Astrocyte of the spinal cord (primary cell): ENCODE measurements at regions not wholly inside any gene's neighbourhood (a gene's known extent, or its start where the extent isn't known, plus 50 kb on each side); places are given as distances from the start of the nearest gene placed in this dataset.

Experiments used
- DNase-seq: peaks from one replicate; pipeline ENCODE4 v3.0.0; 2011; ENCODE audit warnings: low read depth, low spot score
- H3K4me3 ChIP-seq: 2 replicates; pipeline ENCODE4 v1.5.1; 2011; ENCODE audit warnings: low read depth, mild to moderate bottlenecking, low read length, moderate library complexity
- in situ Hi-C: cut with HindIII; loops from 2 replicates; pipeline ENCODE4 v1.10.0; 2017; ENCODE audit warnings: low sequenced_read_pairs
- TF ChIP-seq, protein P1 (sequence below): IDR thresholded peaks from 2 replicates; pipeline ENCODE4 v1.5.1; 2012; ENCODE audit warnings: low read depth, mild to moderate bottlenecking, low read length, inconsistent platforms

DNA sequence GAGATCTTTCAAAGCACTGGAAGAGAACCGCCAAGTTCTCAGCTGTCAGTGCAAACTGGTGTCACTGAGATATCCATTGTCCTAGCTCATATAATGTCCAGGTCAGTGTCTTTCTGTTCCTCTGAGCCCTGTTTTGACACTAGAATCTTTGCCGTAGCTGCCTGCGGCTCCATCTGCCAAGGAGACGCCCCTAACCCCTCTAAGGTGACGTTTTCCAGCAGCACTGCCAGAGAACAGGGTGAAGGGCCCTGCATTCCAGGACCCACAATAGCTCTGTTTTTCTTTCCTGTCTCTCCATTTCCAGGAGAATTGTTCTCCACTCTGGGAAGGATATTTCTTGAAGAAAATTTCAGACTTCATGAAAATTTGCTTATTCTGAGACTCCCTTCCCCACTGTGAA, 181.7 kb upstream of the SLC39A10 start:
- no peak for DNase-seq
- no peak overlapping the region for H3K4me3 ChIP-seq
- TF ChIP-seq, protein P1, sequence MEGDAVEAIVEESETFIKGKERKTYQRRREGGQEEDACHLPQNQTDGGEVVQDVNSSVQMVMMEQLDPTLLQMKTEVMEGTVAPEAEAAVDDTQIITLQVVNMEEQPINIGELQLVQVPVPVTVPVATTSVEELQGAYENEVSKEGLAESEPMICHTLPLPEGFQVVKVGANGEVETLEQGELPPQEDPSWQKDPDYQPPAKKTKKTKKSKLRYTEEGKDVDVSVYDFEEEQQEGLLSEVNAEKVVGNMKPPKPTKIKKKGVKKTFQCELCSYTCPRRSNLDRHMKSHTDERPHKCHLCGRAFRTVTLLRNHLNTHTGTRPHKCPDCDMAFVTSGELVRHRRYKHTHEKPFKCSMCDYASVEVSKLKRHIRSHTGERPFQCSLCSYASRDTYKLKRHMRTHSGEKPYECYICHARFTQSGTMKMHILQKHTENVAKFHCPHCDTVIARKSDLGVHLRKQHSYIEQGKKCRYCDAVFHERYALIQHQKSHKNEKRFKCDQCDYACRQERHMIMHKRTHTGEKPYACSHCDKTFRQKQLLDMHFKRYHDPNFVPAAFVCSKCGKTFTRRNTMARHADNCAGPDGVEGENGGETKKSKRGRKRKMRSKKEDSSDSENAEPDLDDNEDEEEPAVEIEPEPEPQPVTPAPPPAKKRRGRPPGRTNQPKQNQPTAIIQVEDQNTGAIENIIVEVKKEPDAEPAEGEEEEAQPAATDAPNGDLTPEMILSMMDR: no peak
- in situ Hi-C loops: no loop called here

DNA sequence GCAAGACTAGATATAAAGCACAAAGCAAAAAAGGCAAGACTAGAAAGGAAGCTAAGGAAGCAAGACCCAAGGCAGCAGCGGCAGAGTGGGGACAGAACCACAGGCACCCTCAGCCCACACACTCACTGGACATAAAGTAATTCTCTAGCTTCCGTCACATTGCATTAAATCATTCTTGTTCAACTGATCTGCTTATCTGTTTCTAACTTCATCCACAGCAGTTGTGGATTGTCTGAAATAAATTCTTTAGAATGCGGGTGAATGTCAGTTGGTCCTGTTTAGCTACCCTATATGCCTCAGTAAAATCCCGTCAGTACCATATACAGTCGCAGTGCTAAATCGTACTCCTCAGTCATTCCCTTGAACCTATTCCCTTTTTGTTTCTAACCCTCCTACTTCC, 183.2 kb upstream of the SLC39A10 start:
- TF ChIP-seq, protein P1: no peak
- H3K4me3 ChIP-seq: no peak overlapping the region
- in situ Hi-C loops: no loop called here
- DNase-seq: no peak

DNA sequence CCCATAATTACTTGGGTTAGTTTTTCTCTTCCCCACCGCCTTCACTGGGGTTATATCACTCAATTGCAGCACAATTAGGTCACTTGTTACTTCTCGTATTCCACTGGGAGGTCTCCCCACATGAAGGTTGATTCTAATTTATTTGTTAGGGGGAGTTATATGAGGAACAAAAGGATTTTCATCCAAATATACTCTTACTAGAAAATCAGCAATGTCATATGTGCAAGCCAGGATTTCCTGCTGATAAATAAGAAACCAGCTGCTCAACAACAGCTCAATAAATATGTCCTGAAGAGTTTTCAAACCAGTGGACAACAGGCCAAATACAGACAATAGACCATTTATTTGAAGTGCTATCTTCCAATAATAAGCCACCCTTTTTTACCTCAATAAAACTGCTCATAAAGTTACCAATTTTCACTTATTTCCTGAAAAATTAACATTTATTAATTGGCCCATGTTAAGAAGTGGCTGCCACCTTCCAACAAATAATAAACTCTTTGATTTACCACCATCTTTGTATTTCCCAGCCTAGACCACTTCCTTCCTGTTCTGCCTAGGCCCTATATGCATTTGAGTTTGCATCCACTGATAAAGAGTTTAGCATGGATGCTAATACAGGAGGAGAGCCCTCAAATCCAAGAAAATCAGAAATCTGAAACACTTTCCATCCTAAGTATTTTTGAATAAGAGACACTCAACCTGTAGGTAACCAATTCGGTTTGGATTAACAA, 184.4 kb upstream of the SLC39A10 start:
- in situ Hi-C loops: no loop called here
- H3K4me3 ChIP-seq: no peak overlapping the region
- TF ChIP-seq, protein P1: no peak
- DNase-seq: no peak

DNA sequence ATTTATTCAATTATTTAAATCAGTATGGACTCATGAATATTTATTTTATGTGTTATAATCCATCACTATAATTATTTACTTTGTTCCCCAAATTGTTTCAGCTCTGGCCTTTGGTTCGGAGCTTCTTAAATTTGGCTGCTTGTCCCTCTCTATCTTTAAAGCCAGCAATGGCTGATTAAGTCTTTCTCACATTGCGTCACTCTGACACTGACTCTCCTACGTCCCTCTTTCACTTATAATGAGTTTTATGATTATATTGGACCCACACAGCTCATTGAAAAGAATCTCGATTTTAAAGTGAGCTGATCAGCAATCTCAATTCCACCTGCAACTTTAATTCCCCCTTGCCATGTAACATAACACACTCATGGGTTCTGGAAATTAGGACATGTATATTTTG, 185.2 kb upstream of the SLC39A10 start:
- TF ChIP-seq, protein P1: no peak
- no peak overlapping the region for H3K4me3 ChIP-seq
- in situ Hi-C loops: no loop called here
- no peak for DNase-seq

DNA sequence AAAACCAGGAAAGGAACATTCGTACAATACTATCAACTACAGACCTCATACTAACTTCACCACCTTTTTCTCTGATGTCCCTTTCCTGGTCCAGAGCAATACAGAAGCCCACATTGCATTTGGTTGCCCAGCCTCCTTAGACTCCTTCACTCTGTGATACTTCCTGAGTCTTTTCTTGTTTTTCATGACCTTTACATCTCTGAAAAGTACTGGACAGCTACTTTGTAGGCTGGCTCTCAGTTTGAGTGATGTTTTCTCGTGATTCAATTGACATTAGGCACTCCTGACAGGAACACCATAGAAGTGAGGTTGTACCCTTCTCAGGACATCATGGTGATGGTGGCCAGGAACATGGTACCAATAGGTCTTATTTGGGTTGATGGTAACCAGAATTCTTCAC, 185.9 kb upstream of the SLC39A10 start:
- no peak for DNase-seq
- H3K4me3 ChIP-seq: no peak overlapping the region
- in situ Hi-C loops: no loop called here
- TF ChIP-seq, protein P1: no peak

DNA sequence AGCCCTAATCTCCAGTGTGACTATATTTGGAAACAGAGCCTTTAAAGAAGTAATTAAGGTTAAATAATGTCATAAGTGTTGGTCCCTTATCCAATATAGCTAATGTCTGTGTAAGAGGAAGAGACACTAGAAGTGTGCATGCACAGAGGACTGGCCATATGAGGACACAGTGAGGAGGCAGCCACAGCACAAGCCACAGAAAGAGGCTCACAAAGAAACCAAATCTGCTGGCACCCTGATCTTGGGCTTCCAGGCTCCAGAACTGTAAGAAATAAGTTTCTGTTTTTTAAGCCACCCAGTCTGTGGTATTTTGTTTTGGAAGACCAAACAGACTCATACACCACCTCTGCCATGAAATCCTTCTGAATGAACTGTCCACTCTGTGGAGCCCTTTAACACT, 186.4 kb upstream of the SLC39A10 start:
- H3K4me3 ChIP-seq: no peak overlapping the region
- in situ Hi-C loops: no loop called here
- no peak for DNase-seq
- TF ChIP-seq, protein P1: no peak
